HL-60 (cell line): ENCODE measurements at regions not wholly inside any gene's neighbourhood (a gene's known extent, or its start where the extent isn't known, plus 50 kb on each side); places are given as distances from the start of the nearest gene placed in this dataset.

Source experiments
- DNase-seq, 2 experiments: peaks; one replicate each; pipeline ENCODE4 v3.0.0-alpha.2; 2010 to 2020; ENCODE audit warnings: low read depth in 1 of 2, low spot score in 1 of 2
- H3K27ac ChIP-seq: fragments of 250-450 bp; sonication (Bioruptor Pico); replicated peaks from 2 replicates; pipeline ENCODE4 v1.5.1; 2020; ENCODE audit warnings: mild to moderate bottlenecking, moderate library complexity
- H3K27me3 ChIP-seq: fragments of 250-450 bp; sonication (Bioruptor Pico); 2 replicates; pipeline ENCODE4 v1.5.1; 2021; ENCODE audit warnings: mild to moderate bottlenecking, moderate library complexity; ENCODE audit not compliant: insufficient read depth, poor library complexity, severe bottlenecking
- H3K4me3 ChIP-seq: replicated peaks from 2 replicates; pipeline ENCODE4 v1.5.1; 2011; ENCODE audit warnings: mild to moderate bottlenecking, control low read depth, low read length; ENCODE audit not compliant: insufficient read depth
- GABPA ChIP-seq: IDR thresholded peaks from 2 replicates; pipeline ENCODE4 v1.6.1; 2012; ENCODE audit warnings: low read depth
- POLR2AphosphoS5 ChIP-seq: IDR thresholded peaks from 2 replicates; pipeline ENCODE4 v1.6.1; 2012; ENCODE audit warnings: low read depth
- SPI1 ChIP-seq: IDR thresholded peaks from 2 replicates; pipeline ENCODE4 v1.6.1; 2012; ENCODE audit warnings: low read depth, mild to moderate bottlenecking, borderline replicate concordance
- TF ChIP-seq, protein P1 (sequence below): IDR thresholded peaks from one replicate; pipeline ENCODE4 v1.5.1; 2011; ENCODE audit warnings: low read length, control low read depth, inconsistent platforms; ENCODE audit not compliant: insufficient read depth
- TF ChIP-seq, protein P2 (sequence below): IDR thresholded peaks from 2 replicates; pipeline ENCODE4 v1.6.1; 2012; ENCODE audit warnings: low read depth; ENCODE audit not compliant: insufficient replicate concordance

GRCh38 chr9:87816036-87816435, 66.6 kb upstream of the SPATA31E1 start:
- no peaks in the 10 kb centered on the region for H3K27me3 ChIP-seq
- no peak overlapping the region for H3K27ac ChIP-seq
- DNase-seq: no peak

GRCh38 chr9:87818308-87818707, 64.4 kb upstream of the SPATA31E1 start:
- no peak overlapping the region for H3K4me3 ChIP-seq
- no peak for DNase-seq
- no peak overlapping the region for H3K27ac ChIP-seq
- H3K27me3 ChIP-seq: no peaks in the 10 kb centered on the region
- TF ChIP-seq GABPA (no peak), SPI1 (no peak)

More at GRCh38 chr9:87816036-87816435, 66.6 kb upstream of the SPATA31E1 start:
- TF ChIP-seq POLR2AphosphoS5 (no peak), GABPA (no peak), SPI1 (no peak)
- TF ChIP-seq, protein P1, sequence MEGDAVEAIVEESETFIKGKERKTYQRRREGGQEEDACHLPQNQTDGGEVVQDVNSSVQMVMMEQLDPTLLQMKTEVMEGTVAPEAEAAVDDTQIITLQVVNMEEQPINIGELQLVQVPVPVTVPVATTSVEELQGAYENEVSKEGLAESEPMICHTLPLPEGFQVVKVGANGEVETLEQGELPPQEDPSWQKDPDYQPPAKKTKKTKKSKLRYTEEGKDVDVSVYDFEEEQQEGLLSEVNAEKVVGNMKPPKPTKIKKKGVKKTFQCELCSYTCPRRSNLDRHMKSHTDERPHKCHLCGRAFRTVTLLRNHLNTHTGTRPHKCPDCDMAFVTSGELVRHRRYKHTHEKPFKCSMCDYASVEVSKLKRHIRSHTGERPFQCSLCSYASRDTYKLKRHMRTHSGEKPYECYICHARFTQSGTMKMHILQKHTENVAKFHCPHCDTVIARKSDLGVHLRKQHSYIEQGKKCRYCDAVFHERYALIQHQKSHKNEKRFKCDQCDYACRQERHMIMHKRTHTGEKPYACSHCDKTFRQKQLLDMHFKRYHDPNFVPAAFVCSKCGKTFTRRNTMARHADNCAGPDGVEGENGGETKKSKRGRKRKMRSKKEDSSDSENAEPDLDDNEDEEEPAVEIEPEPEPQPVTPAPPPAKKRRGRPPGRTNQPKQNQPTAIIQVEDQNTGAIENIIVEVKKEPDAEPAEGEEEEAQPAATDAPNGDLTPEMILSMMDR: no peak
- TF ChIP-seq, protein P2, sequence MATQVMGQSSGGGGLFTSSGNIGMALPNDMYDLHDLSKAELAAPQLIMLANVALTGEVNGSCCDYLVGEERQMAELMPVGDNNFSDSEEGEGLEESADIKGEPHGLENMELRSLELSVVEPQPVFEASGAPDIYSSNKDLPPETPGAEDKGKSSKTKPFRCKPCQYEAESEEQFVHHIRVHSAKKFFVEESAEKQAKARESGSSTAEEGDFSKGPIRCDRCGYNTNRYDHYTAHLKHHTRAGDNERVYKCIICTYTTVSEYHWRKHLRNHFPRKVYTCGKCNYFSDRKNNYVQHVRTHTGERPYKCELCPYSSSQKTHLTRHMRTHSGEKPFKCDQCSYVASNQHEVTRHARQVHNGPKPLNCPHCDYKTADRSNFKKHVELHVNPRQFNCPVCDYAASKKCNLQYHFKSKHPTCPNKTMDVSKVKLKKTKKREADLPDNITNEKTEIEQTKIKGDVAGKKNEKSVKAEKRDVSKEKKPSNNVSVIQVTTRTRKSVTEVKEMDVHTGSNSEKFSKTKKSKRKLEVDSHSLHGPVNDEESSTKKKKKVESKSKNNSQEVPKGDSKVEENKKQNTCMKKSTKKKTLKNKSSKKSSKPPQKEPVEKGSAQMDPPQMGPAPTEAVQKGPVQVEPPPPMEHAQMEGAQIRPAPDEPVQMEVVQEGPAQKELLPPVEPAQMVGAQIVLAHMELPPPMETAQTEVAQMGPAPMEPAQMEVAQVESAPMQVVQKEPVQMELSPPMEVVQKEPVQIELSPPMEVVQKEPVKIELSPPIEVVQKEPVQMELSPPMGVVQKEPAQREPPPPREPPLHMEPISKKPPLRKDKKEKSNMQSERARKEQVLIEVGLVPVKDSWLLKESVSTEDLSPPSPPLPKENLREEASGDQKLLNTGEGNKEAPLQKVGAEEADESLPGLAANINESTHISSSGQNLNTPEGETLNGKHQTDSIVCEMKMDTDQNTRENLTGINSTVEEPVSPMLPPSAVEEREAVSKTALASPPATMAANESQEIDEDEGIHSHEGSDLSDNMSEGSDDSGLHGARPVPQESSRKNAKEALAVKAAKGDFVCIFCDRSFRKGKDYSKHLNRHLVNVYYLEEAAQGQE: no peak
- no peak overlapping the region for H3K4me3 ChIP-seq

DNA sequence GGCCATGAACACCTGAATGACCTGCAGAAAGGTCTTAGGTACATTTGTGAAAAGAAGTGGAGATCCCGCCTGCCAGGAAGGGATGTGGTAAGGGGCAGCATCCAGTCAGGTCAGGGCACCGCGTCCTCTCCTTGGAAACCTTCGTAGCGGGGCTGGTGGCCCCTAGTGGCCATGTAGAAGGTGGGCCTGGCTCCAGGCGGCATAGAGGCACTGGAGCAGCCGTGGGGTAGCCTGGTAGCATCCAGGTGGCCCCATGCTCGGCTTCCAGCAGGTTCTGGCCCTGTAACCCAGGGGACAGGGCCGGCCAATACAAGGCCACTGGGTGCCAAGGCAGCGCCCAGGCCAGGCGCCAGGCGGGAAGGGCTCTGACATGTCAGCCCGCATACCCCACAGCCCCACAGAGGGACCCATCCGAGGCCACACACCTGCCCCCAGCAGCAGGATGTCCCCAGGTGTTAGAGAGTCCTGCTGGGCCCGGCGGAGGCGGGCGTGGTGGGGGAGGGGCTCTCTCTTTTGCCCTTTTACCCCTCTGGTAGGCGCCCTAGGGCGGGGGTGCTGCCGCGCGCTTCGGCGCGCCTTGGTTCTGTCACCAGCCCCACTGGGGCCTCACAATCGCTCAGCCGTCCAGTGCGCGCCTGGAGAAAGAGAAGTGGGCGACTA, 58.3 kb upstream of the SPATA31E1 start:
- no peak overlapping the region for H3K4me3 ChIP-seq

More for the DNA sequence above, 58.3 kb upstream of the SPATA31E1 start:
- peaks cover 3% of the 10 kb centered on the region for H3K27me3 ChIP-seq
- DNase-seq: no peak
- no peak overlapping the region for H3K27ac ChIP-seq
- TF ChIP-seq GABPA: no peak
- TF ChIP-seq POLR2AphosphoS5: no peak
- no peak for TF ChIP-seq SPI1
- TF ChIP-seq, protein P2: no peak
- TF ChIP-seq, protein P1: no peak
